Heart left ventricle (tissue), 13 donors: ENCODE measurements at regions not wholly inside any gene's neighbourhood (a gene's known extent, or its start where the extent isn't known, plus 50 kb on each side); places are given as distances from the start of the nearest gene placed in this dataset.

ENCODE experiments used
- POLR2A ChIP-seq, 2 donors: fragments of 450-650 bp; IDR thresholded peaks; one replicate each; pipeline ENCODE4 v1.6.1; 2017; ENCODE audit warnings: antibody characterized with exemption in 2 of 2, mild to moderate bottlenecking in 2 of 2, moderate library complexity in 2 of 2
- TF ChIP-seq, protein P1 (sequence below), 12 donors: fragments of 200-600 bp; sonication (generic) in 4 of 12; IDR thresholded peaks; one replicate each; pipeline versions ENCODE4 v1.5.0 to v1.8.0; 2018 to 2022; ENCODE audit warnings: antibody characterized with exemption in 12 of 12, mild to moderate bottlenecking in 5 of 12
- donor health status: ischemic (EF 13 %, LVEDD 7.1; RV severe dilation, severe dysfunction).
- donor health status: DM: no; HTN: yes; CAD: no.
- donor health status: DM: no; HTN: no; CAD: no.
- donor health status: ischemic (EF 25% LVEDD 6.9; RV normal size, moderate dysfunction).
- donor health status: ischemic (EF 25% LVEDD 5.7; RV mildly dilated, moderate dysfunction).
- donor health status: ischemic (EF 35%, LVEDD 5.7; RV mildly dilated, moderate dysfunction).
- donor health status: nonischemic (EF 11% LVEDD 7.7; RV severe dilation, severe dysfunction).
- donor health status: DM: yes; HTN: yes; CAD: no.
- donor health status: PGD.
- donor health status: ischemic (EF 29% LVEDD 5.4; RV normal size, mild dysfunction).
- donor health status: nonischemic (EF 23%, LVEDD 6.1; RV moderate dilation, normal function).

DNA sequence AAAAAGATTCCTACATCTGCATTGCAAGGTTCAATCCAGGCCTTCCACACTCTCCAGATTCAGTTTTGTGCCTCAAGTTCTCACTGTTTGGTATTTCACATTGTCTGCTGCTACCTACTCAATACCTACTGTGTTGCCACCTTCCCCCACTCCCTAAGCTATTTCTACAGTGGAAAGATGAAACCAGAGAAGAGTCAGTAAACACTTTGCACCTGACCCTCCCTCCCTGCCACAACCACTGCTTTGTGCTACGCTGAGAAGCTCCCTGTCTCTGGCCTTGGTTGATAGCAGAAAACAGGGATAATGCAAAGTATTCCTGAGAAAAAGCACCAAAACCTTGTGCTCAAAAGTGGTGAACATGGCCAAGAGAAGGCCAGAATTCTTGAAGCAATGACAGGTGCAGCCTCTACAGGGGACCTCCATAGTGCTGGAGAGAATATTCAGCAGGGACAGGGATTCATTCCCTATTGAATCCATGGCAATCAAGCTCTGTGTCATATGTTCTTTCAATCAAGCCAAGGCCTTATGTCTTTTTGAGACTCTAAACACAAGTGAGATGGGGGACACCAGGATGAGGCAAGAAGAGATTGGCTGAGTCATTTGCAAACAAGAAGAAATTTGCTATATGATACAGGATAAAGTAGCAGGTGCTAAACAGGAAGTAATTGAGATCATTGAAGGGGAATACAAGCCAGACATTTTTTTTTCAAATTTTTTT, 83.5 kb upstream of the LIPC start:
- TF ChIP-seq, protein P1, sequence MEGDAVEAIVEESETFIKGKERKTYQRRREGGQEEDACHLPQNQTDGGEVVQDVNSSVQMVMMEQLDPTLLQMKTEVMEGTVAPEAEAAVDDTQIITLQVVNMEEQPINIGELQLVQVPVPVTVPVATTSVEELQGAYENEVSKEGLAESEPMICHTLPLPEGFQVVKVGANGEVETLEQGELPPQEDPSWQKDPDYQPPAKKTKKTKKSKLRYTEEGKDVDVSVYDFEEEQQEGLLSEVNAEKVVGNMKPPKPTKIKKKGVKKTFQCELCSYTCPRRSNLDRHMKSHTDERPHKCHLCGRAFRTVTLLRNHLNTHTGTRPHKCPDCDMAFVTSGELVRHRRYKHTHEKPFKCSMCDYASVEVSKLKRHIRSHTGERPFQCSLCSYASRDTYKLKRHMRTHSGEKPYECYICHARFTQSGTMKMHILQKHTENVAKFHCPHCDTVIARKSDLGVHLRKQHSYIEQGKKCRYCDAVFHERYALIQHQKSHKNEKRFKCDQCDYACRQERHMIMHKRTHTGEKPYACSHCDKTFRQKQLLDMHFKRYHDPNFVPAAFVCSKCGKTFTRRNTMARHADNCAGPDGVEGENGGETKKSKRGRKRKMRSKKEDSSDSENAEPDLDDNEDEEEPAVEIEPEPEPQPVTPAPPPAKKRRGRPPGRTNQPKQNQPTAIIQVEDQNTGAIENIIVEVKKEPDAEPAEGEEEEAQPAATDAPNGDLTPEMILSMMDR (IDR thresholded peaks at IDR 0.05): no peak
- no peak for TF ChIP-seq POLR2A (IDR thresholded peaks at IDR 0.05)
